ENCODE measurements at regions not wholly inside any gene's neighbourhood (a gene's known extent, or its start where the extent isn't known, plus 50 kb on each side); places are given as distances from the start of the nearest gene placed in this dataset.
A peak's percentile ranks its signal among the peaks of the same experiment; 100 is the strongest.

DNA sequence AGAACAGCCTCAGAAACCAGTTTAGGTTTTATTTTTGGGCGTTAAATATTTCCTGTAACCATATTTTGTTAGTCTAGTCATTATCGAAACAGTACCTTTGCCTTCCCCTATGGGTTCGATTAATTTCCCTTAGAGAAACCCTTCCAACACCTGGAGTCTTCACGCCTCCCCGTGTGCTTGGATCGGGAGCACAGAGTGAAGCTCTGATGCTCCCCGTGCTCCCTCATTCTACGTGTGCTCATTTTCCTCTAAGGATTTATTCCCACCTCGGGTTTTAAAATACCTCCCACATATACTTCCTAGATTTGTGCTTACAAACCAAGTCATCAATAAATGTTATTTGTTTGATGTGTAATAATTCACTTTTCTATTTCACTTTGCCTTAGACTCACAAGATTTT, 142.4 kb downstream of the TTLL2 start:
- POLR2A ChIA-PET = no interaction called here
- H3K27me3 Mint-ChIP-seq = peaks cover 6 to 14% of the 10 kb centered on the region in 2 donors
- no peaks in the 10 kb centered on the region for H3K9me3 Mint-ChIP-seq

DNA sequence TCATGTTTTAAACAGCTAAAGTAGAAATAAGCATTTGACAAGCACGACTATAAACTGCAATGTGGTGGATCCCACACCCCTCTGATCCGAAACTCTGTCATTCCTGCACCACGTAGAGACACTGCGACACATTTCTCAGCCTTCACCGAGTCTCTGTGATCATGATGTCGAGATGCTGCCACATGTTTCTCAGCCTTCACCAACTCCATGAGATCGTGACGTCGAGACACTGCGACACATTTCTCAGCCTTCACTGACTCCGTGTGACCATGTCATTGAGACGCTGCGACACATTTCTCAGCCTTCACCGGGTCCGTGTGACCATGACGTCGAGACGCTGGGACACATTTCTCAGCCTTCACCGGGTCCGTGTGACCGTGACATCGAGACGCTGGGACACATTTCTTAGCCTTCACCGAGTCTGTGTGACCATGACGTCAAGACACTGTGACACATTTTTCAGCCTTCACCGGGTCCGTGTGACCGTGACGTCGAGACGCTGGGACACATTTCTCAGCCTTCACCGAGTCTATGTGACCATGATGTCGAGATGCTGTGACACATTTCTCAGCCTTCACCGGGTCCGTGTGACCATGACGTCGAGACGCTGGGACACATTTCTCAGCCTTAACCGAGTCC, 143.0 kb downstream of the TTLL2 start:
- DNase-seq (no peak), ATAC-seq (replicated peaks in 1 of 4) (no peak)
- Mint-ChIP-seq H3K36me3 (no peaks in the 10 kb centered on the region), H3K4me1 (peaks cover 2 to 5% (median 4%) of the 10 kb centered on the region in 3 donors), H3K4me3 (no peak overlapping the region), H3K9me3 (no peaks in the 10 kb centered on the region), H3K27me3 (peaks cover 3 to 14% of the 10 kb centered on the region in 2 donors), H3K27ac (no peak overlapping the region)
- ChIA-PET POLR2A (interaction anchor here in 1 of 2 donors (0.6 kb wide), 1 partner anchor 7 kb away, joined by 3 read pairs; no protein-coding TSS in a partner anchor), CTCF (no interaction called here)
- H3K4me3 ChIP-seq (ENCODE audit: control insufficient read depth in 1 of 2, extremely low read depth in 1 of 2, low read length in 1 of 2) = no peak overlapping the region
- no peaks in the 10 kb centered on the region for H3K36me3 ChIP-seq (ENCODE audit: control insufficient read depth in 2 of 2, extremely low read depth in 1 of 2, insufficient read depth in 1 of 2, low read length in 1 of 2)
- peaks cover 0 to 5% of the 10 kb centered on the region in 2 experiments for H3K27me3 ChIP-seq (replicated peaks in 1 of 2; ENCODE audit: control insufficient read depth in 2 of 2, extremely low read depth in 1 of 2, insufficient read depth in 2 of 2, low read length in 1 of 2)
- H3K9me3 ChIP-seq = no peaks in the 10 kb centered on the region
- 93% methylated on average over 39 of the region's 39 CpGs for WGBS (ENCODE audit: insufficient coverage)
- H3K4me1 ChIP-seq (ENCODE audit: control insufficient read depth in 1 of 2, extremely low read depth in 1 of 2, insufficient read depth in 2 of 2, low read length in 2 of 2) = no peaks in the 10 kb centered on the region
- no peak overlapping the region for H3K27ac ChIP-seq (ENCODE audit: low read length)

More for the DNA sequence above, 142.4 kb downstream of the TTLL2 start:
- Mint-ChIP-seq H3K36me3 (no peaks in the 10 kb centered on the region), H3K4me1 (peaks cover 2 to 5% (median 4%) of the 10 kb centered on the region in 3 donors), H3K27ac (no peak overlapping the region), H3K4me3 (no peak overlapping the region)
- Histone ChIP-seq H3K9me3 (no peaks in the 10 kb centered on the region), H3K4me1 (ENCODE audit: control insufficient read depth in 1 of 2, extremely low read depth in 1 of 2, insufficient read depth in 2 of 2, low read length in 2 of 2) (no peaks in the 10 kb centered on the region), H3K4me3 (ENCODE audit: control insufficient read depth in 1 of 2, extremely low read depth in 1 of 2, low read length in 1 of 2) (no peak overlapping the region), H3K36me3 (ENCODE audit: control insufficient read depth in 2 of 2, extremely low read depth in 1 of 2, insufficient read depth in 1 of 2, low read length in 1 of 2) (no peaks in the 10 kb centered on the region), H3K27ac (ENCODE audit: low read length) (no peak overlapping the region), H3K27me3 (replicated peaks in 1 of 2; ENCODE audit: control insufficient read depth in 2 of 2, extremely low read depth in 1 of 2, insufficient read depth in 2 of 2, low read length in 1 of 2) (peaks cover 0 to 5% of the 10 kb centered on the region in 2 experiments)
- ATAC-seq (replicated peaks in 1 of 4) (no peak), DNase-seq (no peak)
- WGBS (ENCODE audit: insufficient coverage) = 90% methylated on average over 5 of the region's 9 CpGs
- CTCF ChIA-PET = no interaction called here

DNA sequence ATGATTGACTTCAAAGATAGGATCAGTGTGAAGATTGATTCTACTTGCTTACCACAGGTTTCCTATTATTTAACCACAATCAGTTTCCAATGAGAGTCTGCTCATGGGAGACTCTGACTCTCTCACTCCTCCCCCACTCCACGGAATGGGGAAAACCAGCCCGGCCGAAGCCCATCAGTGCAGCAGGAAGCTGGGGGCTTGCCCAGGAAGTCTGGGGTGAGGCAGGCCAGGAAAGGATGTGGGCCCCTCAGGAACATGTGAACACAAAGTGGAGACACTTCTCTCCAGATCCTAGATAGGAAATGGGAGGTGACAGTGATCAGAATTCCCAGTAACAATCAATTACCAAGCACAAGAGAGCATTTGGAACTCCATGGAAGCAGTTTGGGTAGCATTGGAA, 144.2 kb downstream of the TTLL2 start:
- H3K4me3 ChIP-seq (ENCODE audit: control insufficient read depth in 1 of 2, extremely low read depth in 1 of 2, low read length in 1 of 2) = no peak overlapping the region
- CTCF ChIA-PET = no interaction called here
- H3K4me1 ChIP-seq (ENCODE audit: control insufficient read depth in 1 of 2, extremely low read depth in 1 of 2, insufficient read depth in 2 of 2, low read length in 2 of 2) = no peaks in the 10 kb centered on the region
- POLR2A ChIA-PET = no interaction called here
- Mint-ChIP-seq H3K27ac (no peak overlapping the region), H3K27me3 (peaks cover 3 to 11% of the 10 kb centered on the region in 2 donors), H3K4me1 (peaks cover 2 to 5% (median 4%) of the 10 kb centered on the region in 3 donors), H3K4me3 (no peak overlapping the region), H3K9me3 (no peaks in the 10 kb centered on the region), H3K36me3 (no peaks in the 10 kb centered on the region)
- H3K27ac ChIP-seq (ENCODE audit: low read length) = no peak overlapping the region
- no CpG with 5 or more reads among the region's 3 CpGs for WGBS (ENCODE audit: insufficient coverage)
- no peaks in the 10 kb centered on the region for H3K9me3 ChIP-seq
- H3K27me3 ChIP-seq (replicated peaks in 1 of 2; ENCODE audit: control insufficient read depth in 2 of 2, extremely low read depth in 1 of 2, insufficient read depth in 2 of 2, low read length in 1 of 2) = peaks cover 0 to 4% of the 10 kb centered on the region in 2 experiments
- ATAC-seq (replicated peaks in 1 of 4) = no peak
- no peak for DNase-seq
- no peaks in the 10 kb centered on the region for H3K36me3 ChIP-seq (ENCODE audit: control insufficient read depth in 2 of 2, extremely low read depth in 1 of 2, insufficient read depth in 1 of 2, low read length in 1 of 2)

DNA sequence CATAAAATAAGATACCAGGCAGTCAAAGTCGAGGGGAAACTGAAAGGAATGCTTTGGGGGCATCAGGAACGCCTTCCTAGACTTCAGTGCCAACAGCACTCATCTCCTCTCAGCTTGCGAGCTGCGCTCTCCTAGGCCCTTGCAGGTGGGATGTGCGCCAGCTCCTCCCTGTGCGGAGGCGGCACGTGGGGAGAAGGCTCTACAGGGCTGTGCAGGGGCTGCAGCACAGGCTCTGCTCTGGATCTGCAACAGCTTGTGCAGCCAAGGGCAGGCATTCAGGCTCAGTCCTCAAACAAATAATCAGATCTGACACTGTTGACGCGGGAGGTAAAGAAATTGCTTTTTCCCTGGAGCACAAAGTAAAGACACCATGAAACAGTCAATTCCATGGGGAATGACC, 144.8 kb downstream of the TTLL2 start:
- CTCF ChIA-PET = no interaction called here
- 87% methylated on average over 6 of the region's 10 CpGs for WGBS (ENCODE audit: insufficient coverage)
- POLR2A ChIA-PET = no interaction called here

DNA sequence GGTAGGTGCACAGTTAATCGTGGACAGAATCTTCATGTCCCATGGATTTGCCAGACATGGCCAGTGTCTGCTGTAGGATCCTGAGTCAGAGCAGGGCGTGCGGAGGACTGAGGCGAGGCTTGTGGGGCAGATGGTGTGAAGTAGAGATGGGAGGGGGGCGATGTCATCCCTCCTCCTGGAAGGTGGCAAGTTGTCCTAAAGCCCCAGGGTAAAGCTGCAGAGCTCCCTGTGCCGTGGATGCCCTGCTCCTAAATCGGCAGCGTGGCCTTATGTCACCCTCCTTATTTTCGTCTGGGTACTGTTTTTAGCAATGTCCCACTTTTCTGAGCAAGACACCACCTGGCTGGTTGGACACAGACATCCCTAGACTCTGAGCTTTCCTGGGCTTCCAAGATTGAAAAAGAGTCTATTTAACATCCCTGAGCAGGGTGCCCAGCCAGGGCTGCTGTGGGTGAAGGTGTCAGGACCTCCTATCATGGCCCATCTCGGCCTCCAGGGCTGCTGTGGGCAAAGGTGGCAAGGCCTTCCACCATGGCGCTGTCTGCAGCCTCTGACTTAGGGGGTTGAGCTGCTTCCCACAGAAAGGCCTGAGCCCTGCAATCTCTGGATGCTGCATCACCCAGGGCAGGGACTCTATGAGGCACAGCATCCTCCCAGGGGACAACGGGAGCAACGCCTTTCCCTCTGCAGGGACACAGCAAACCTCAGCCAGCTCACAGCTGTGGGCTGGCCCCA, 145.4 kb downstream of the TTLL2 start:
- ATAC-seq (replicated peaks in 1 of 4) = no peak
- no peak for DNase-seq
- ChIA-PET CTCF (no interaction called here), POLR2A (no interaction called here)
- no peaks in the 10 kb centered on the region for H3K36me3 ChIP-seq (ENCODE audit: control insufficient read depth in 2 of 2, extremely low read depth in 1 of 2, insufficient read depth in 1 of 2, low read length in 1 of 2)
- H3K27me3 ChIP-seq (replicated peaks in 1 of 2; ENCODE audit: control insufficient read depth in 2 of 2, extremely low read depth in 1 of 2, insufficient read depth in 2 of 2, low read length in 1 of 2) = peaks cover 0 to 8% of the 10 kb centered on the region in 2 experiments
- no peaks in the 10 kb centered on the region for H3K9me3 ChIP-seq
- Mint-ChIP-seq H3K9me3 (no peaks in the 10 kb centered on the region), H3K4me1 (peaks cover 2 to 5% (median 4%) of the 10 kb centered on the region in 3 donors), H3K27ac (no peak overlapping the region), H3K27me3 (peaks cover 0 to 6% of the 10 kb centered on the region in 2 donors), H3K4me3 (no peak overlapping the region), H3K36me3 (no peaks in the 10 kb centered on the region)
- H3K27ac ChIP-seq (ENCODE audit: low read length) = no peak overlapping the region
- WGBS (ENCODE audit: insufficient coverage) = 78% methylated on average over 11 of the region's 13 CpGs
- no peak overlapping the region for H3K4me3 ChIP-seq (ENCODE audit: control insufficient read depth in 1 of 2, extremely low read depth in 1 of 2, low read length in 1 of 2)
- H3K4me1 ChIP-seq (ENCODE audit: control insufficient read depth in 1 of 2, extremely low read depth in 1 of 2, insufficient read depth in 2 of 2, low read length in 2 of 2) = no peaks in the 10 kb centered on the region

More for the DNA sequence above, 144.8 kb downstream of the TTLL2 start:
- DNase-seq (no peak), ATAC-seq (replicated peaks in 1 of 4) (no peak)
- Histone ChIP-seq H3K27me3 (replicated peaks in 1 of 2; ENCODE audit: control insufficient read depth in 2 of 2, extremely low read depth in 1 of 2, insufficient read depth in 2 of 2, low read length in 1 of 2) (peaks cover 0 to 6% of the 10 kb centered on the region in 2 experiments), H3K4me1 (ENCODE audit: control insufficient read depth in 1 of 2, extremely low read depth in 1 of 2, insufficient read depth in 2 of 2, low read length in 2 of 2) (no peaks in the 10 kb centered on the region), H3K36me3 (ENCODE audit: control insufficient read depth in 2 of 2, extremely low read depth in 1 of 2, insufficient read depth in 1 of 2, low read length in 1 of 2) (no peaks in the 10 kb centered on the region), H3K9me3 (no peaks in the 10 kb centered on the region), H3K4me3 (ENCODE audit: control insufficient read depth in 1 of 2, extremely low read depth in 1 of 2, low read length in 1 of 2) (no peak overlapping the region), H3K27ac (ENCODE audit: low read length) (no peak overlapping the region)
- Mint-ChIP-seq H3K36me3 (no peaks in the 10 kb centered on the region), H3K27ac (no peak overlapping the region), H3K4me1 (peaks cover 2 to 5% (median 4%) of the 10 kb centered on the region in 3 donors), H3K4me3 (no peak overlapping the region), H3K9me3 (no peaks in the 10 kb centered on the region), H3K27me3 (peaks cover 0 to 6% of the 10 kb centered on the region in 2 donors)

DNA sequence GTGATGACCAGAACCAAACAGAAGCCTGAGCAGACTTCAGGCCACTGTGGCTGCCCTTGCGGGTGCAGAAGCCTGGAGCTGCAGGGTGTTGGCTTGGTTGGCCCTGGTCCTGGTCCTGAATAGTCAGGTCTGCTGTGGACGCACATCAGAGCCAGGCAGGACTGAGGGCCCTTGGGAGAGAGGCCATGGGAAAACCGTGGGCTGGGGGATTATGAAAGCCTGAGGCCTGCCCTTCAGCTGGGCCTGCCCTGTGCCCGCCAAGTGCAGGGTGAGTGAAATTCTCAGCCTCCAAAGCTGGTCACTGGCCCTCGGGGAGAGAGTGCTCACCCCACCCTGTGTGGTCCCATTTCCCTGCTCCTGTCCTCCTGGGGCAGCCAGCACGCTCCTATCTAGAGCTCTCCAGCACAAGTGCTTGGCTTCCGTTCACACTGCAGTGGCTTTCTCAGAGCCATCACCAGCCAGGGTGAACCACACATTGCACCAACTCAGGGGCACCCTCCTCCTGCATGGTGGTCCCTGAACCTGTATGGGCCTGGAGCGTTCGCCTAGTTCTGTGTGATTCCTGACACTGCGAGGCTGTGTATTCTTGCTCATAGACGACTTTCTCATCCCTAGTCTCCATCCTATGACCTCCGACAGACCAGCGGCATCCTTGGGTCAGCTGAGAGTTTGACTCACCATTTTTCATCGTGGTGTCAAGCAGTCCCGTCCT, 146.1 kb downstream of the TTLL2 start:
- no peaks in the 10 kb centered on the region for H3K9me3 Mint-ChIP-seq
- DNase-seq (no peak), ATAC-seq (replicated peaks in 1 of 4) (peak in 1 of 4 experiments; percentile 28)
- peaks cover 0 to 6% of the 10 kb centered on the region in 2 donors for H3K27me3 Mint-ChIP-seq
- Histone ChIP-seq H3K4me1 (ENCODE audit: control insufficient read depth in 1 of 2, extremely low read depth in 1 of 2, insufficient read depth in 2 of 2, low read length in 2 of 2) (no peaks in the 10 kb centered on the region), H3K27me3 (replicated peaks in 1 of 2; ENCODE audit: control insufficient read depth in 2 of 2, extremely low read depth in 1 of 2, insufficient read depth in 2 of 2, low read length in 1 of 2) (peaks cover 0 to 8% of the 10 kb centered on the region in 2 experiments), H3K36me3 (ENCODE audit: control insufficient read depth in 2 of 2, extremely low read depth in 1 of 2, insufficient read depth in 1 of 2, low read length in 1 of 2) (no peaks in the 10 kb centered on the region), H3K4me3 (ENCODE audit: control insufficient read depth in 1 of 2, extremely low read depth in 1 of 2, low read length in 1 of 2) (no peak overlapping the region), H3K9me3 (no peaks in the 10 kb centered on the region), H3K27ac (ENCODE audit: low read length) (no peak overlapping the region)
- ChIA-PET CTCF (no interaction called here), POLR2A (no interaction called here)
- peaks cover 2 to 5% (median 4%) of the 10 kb centered on the region in 3 donors for H3K4me1 Mint-ChIP-seq
- no peak overlapping the region for H3K4me3 Mint-ChIP-seq
- no peaks in the 10 kb centered on the region for H3K36me3 Mint-ChIP-seq
- H3K27ac Mint-ChIP-seq = no peak overlapping the region
- WGBS (ENCODE audit: insufficient coverage) = 84% methylated on average over 11 of the region's 15 CpGs
